GM18909 (cell line): ENCODE measurements at regions not wholly inside any gene's neighbourhood (a gene's known extent, or its start where the extent isn't known, plus 50 kb on each side); places are given as distances from the start of the nearest gene placed in this dataset.

ENCODE experiments used
- ATAC-seq: cut with Tn5 transposase; IDR thresholded peaks from one replicate; pipeline ENCODE4 v1.9.1; 2021; ENCODE audit warnings: mild to moderate bottlenecking; ENCODE audit not compliant: unreplicated experiment, poor library complexity

GRCh38 chr3:188940573-188940932 is 231.2 kb upstream of the TPRG1 start:
- ATAC-seq: no peak

GRCh38 chr3:188941103-188941502 is 230.7 kb upstream of the TPRG1 start:
- no peak for ATAC-seq

- no peak for ATAC-seq
These were observed 229.6 kb upstream of the TPRG1 start for GRCh38 chr3:188942191-188942590.

GRCh38 chr3:188943591-188943990 is 228.2 kb upstream of the TPRG1 start:
- no peak for ATAC-seq

GRCh38 chr3:188944108-188944507 is 227.7 kb upstream of the TPRG1 start:
- ATAC-seq: no peak

- no peak for ATAC-seq
These were observed 225.2 kb upstream of the TPRG1 start for GRCh38 chr3:188946351-188947240.

GRCh38 chr3:188947401-188948280 is 224.1 kb upstream of the TPRG1 start:
- no peak for ATAC-seq

- ATAC-seq: no peak
These were observed 223.3 kb upstream of the TPRG1 start for GRCh38 chr3:188948281-188948996.

- ATAC-seq: no peak
These were observed 222.8 kb upstream of the TPRG1 start for GRCh38 chr3:188948997-188949389.

GRCh38 chr3:188949456-188949855 is 222.3 kb upstream of the TPRG1 start:
- ATAC-seq: no peak

GRCh38 chr3:188949996-188950395 is 221.8 kb upstream of the TPRG1 start:
- no peak for ATAC-seq

GRCh38 chr3:188950832-188951489 is 220.8 kb upstream of the TPRG1 start:
- ATAC-seq: no peak

GRCh38 chr3:188951734-188952133 is 220.0 kb upstream of the TPRG1 start:
- ATAC-seq: no peak

GRCh38 chr3:188954590-188955208 is 217.1 kb upstream of the TPRG1 start:
- ATAC-seq: no peak

GRCh38 chr3:188955919-188956318 is 215.9 kb upstream of the TPRG1 start:
- no peak for ATAC-seq

GRCh38 chr3:188956839-188957489 is 214.8 kb upstream of the TPRG1 start:
- no peak for ATAC-seq

- no peak for ATAC-seq
These were observed 212.8 kb upstream of the TPRG1 start for GRCh38 chr3:188959013-188959412.

- no peak for ATAC-seq
These were observed 209.2 kb upstream of the TPRG1 start for GRCh38 chr3:188962253-188963247.
